ENCODE measurements at regions not wholly inside any gene's neighbourhood (a gene's known extent, or its start where the extent isn't known, plus 50 kb on each side); places are given as distances from the start of the nearest gene placed in this dataset.

DNA sequence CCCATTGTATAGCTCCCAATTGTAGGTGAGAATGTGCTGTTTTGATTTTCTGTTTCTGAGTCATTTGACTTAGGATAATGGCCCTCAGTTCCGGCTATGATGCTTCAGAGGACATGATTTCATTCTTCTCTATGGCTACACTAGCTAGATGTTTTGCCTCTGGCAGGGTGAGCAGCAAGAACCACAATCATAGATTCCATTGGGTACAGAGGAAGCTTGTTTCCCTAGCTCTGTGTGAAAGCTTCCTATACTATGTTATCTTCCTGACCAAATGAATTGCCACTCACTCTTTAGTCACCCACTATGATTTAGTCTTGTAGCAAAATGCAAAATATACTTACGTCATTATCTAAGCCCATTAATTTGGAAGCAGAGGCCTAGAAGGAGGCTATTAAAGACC lies 616.3 kb downstream of the PLA2G4A start:
- H3K27ac ChIP-seq (ENCODE audit: low read depth), result no peak overlapping the region
- H3K4me1 ChIP-seq (ENCODE audit: insufficient read depth), result peaks cover 22% of the 10 kb centered on the region
- no peaks in the 10 kb centered on the region for H4K20me1 ChIP-seq (replicated peaks; ENCODE audit: insufficient read depth)
- peaks cover 26% of the 10 kb centered on the region for H3K4me1 Mint-ChIP-seq
- no peak overlapping the region for H3K4me3 ChIP-seq
- H3K27ac Mint-ChIP-seq, result no peak overlapping the region
- no peak for TF ChIP-seq NANOG (IDR thresholded peaks at IDR 0.05; ENCODE audit: borderline replicate concordance)
- TF ChIP-seq, protein P1, sequence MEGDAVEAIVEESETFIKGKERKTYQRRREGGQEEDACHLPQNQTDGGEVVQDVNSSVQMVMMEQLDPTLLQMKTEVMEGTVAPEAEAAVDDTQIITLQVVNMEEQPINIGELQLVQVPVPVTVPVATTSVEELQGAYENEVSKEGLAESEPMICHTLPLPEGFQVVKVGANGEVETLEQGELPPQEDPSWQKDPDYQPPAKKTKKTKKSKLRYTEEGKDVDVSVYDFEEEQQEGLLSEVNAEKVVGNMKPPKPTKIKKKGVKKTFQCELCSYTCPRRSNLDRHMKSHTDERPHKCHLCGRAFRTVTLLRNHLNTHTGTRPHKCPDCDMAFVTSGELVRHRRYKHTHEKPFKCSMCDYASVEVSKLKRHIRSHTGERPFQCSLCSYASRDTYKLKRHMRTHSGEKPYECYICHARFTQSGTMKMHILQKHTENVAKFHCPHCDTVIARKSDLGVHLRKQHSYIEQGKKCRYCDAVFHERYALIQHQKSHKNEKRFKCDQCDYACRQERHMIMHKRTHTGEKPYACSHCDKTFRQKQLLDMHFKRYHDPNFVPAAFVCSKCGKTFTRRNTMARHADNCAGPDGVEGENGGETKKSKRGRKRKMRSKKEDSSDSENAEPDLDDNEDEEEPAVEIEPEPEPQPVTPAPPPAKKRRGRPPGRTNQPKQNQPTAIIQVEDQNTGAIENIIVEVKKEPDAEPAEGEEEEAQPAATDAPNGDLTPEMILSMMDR (conservative IDR thresholded peaks at IDR 0.05; ENCODE audit: low read depth in 2 of 2), result no peak
- no peak for TF ChIP-seq STAT1 (IDR thresholded peaks at IDR 0.05; ENCODE audit: unreplicated experiment)
- TF ChIP-seq, protein P2, sequence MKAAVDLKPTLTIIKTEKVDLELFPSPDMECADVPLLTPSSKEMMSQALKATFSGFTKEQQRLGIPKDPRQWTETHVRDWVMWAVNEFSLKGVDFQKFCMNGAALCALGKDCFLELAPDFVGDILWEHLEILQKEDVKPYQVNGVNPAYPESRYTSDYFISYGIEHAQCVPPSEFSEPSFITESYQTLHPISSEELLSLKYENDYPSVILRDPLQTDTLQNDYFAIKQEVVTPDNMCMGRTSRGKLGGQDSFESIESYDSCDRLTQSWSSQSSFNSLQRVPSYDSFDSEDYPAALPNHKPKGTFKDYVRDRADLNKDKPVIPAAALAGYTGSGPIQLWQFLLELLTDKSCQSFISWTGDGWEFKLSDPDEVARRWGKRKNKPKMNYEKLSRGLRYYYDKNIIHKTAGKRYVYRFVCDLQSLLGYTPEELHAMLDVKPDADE (IDR thresholded peaks at IDR 0.05), result no peak
- TF ChIP-seq, protein P3, sequence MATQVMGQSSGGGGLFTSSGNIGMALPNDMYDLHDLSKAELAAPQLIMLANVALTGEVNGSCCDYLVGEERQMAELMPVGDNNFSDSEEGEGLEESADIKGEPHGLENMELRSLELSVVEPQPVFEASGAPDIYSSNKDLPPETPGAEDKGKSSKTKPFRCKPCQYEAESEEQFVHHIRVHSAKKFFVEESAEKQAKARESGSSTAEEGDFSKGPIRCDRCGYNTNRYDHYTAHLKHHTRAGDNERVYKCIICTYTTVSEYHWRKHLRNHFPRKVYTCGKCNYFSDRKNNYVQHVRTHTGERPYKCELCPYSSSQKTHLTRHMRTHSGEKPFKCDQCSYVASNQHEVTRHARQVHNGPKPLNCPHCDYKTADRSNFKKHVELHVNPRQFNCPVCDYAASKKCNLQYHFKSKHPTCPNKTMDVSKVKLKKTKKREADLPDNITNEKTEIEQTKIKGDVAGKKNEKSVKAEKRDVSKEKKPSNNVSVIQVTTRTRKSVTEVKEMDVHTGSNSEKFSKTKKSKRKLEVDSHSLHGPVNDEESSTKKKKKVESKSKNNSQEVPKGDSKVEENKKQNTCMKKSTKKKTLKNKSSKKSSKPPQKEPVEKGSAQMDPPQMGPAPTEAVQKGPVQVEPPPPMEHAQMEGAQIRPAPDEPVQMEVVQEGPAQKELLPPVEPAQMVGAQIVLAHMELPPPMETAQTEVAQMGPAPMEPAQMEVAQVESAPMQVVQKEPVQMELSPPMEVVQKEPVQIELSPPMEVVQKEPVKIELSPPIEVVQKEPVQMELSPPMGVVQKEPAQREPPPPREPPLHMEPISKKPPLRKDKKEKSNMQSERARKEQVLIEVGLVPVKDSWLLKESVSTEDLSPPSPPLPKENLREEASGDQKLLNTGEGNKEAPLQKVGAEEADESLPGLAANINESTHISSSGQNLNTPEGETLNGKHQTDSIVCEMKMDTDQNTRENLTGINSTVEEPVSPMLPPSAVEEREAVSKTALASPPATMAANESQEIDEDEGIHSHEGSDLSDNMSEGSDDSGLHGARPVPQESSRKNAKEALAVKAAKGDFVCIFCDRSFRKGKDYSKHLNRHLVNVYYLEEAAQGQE (IDR thresholded peaks at IDR 0.05; ENCODE audit: unreplicated experiment), result no peak
- TF ChIP-seq CREB1 (CRISPR knock-in tag; IDR thresholded peaks at IDR 0.05; ENCODE audit: low read depth), result no peak
- no peak for TF ChIP-seq EZH2phosphoT487 (IDR thresholded peaks at IDR 0.05; ENCODE audit: unreplicated experiment)
- TF ChIP-seq ZNF331 (CRISPR knock-in tag; IDR thresholded peaks at IDR 0.05; ENCODE audit: low read depth), result no peak
- H3K9me2 ChIP-seq (ENCODE audit: insufficient read depth), result no peaks in the 10 kb centered on the region
- H3K4me2 ChIP-seq, result no peak overlapping the region
- no peak overlapping the region for H3K4me3 Mint-ChIP-seq
- no peaks in the 10 kb centered on the region for H3K36me3 Mint-ChIP-seq (ENCODE audit: low read depth)
- no peak for ATAC-seq
- H3F3A ChIP-seq (replicated peaks; ENCODE audit: low read depth), result no peaks in the 10 kb centered on the region
- H2AFZ ChIP-seq, result no peak overlapping the region
- H3K27me3 ChIP-seq (ENCODE audit: insufficient read depth), result no peaks in the 10 kb centered on the region
- H3K79me2 ChIP-seq (replicated peaks; ENCODE audit: insufficient read depth), result no peaks in the 10 kb centered on the region
- DNase-seq (ENCODE audit: low spot score), result no peak
- no peaks in the 10 kb centered on the region for H3K36me3 ChIP-seq (ENCODE audit: insufficient read depth)
- H3K27me3 Mint-ChIP-seq (ENCODE audit: insufficient read depth, low read depth, poor library complexity), result peaks cover 6% of the 10 kb centered on the region
- H3K9me3 Mint-ChIP-seq, result no peaks in the 10 kb centered on the region

DNA sequence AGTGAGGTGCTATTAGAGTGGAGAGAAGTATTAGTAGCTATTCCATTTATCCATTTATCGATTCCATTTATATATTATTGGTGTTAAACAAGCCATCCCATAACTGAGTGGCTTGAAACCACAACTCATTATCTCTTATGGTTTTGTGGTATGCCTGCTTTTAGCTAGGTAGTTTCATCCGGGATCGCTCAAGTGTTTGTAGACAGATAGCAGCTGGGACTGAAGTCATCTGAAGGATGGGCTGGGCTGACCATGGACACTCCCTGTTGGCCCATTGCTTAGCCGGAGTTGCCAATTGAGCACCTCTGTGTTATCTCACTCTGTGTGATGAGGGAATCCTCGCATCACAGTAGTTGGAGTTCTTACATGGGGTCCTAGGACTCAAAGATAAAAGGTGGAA lies 622.5 kb downstream of the PLA2G4A start:
- Histone ChIP-seq H2AFZ (no peak overlapping the region), H3K27ac (ENCODE audit: low read depth) (no peak overlapping the region), H4K20me1 (replicated peaks; ENCODE audit: insufficient read depth) (no peaks in the 10 kb centered on the region), H3K27me3 (ENCODE audit: insufficient read depth) (no peaks in the 10 kb centered on the region), H3K79me2 (replicated peaks; ENCODE audit: insufficient read depth) (no peaks in the 10 kb centered on the region), H3K4me1 (ENCODE audit: insufficient read depth) (no peaks in the 10 kb centered on the region), H3K36me3 (ENCODE audit: insufficient read depth) (no peaks in the 10 kb centered on the region), H3F3A (replicated peaks; ENCODE audit: low read depth) (no peaks in the 10 kb centered on the region), H3K4me3 (no peak overlapping the region), H3K4me2 (no peak overlapping the region), H3K9me2 (ENCODE audit: insufficient read depth) (no peaks in the 10 kb centered on the region)
- no peak for ATAC-seq
- no peaks in the 10 kb centered on the region for H3K36me3 Mint-ChIP-seq (ENCODE audit: low read depth)
- no peak overlapping the region for H3K4me3 Mint-ChIP-seq
- H3K27ac Mint-ChIP-seq, result no peak overlapping the region
- peaks cover 4% of the 10 kb centered on the region; the same call in 2 of the 3 replicates for H3K4me1 Mint-ChIP-seq
- no peaks in the 10 kb centered on the region for H3K9me3 Mint-ChIP-seq
- TF ChIP-seq STAT1 (IDR thresholded peaks at IDR 0.05; ENCODE audit: unreplicated experiment), result no peak
- no peak for TF ChIP-seq POLR2AphosphoS5 (IDR thresholded peaks at IDR 0.05; ENCODE audit: low read depth)
- TF ChIP-seq, protein P1 (conservative IDR thresholded peaks at IDR 0.05; ENCODE audit: low read depth in 2 of 2), result no peak
- TF ChIP-seq EZH2phosphoT487 (IDR thresholded peaks at IDR 0.05; ENCODE audit: unreplicated experiment), result no peak
- no peak for TF ChIP-seq NANOG (IDR thresholded peaks at IDR 0.05; ENCODE audit: borderline replicate concordance)
- no peak for TF ChIP-seq CREB1 (CRISPR knock-in tag; IDR thresholded peaks at IDR 0.05; ENCODE audit: low read depth)
- TF ChIP-seq ZNF331 (CRISPR knock-in tag; IDR thresholded peaks at IDR 0.05; ENCODE audit: low read depth), result no peak
- TF ChIP-seq, protein P2 (IDR thresholded peaks at IDR 0.05), result no peak
- TF ChIP-seq ZNF114 (CRISPR knock-in tag; IDR thresholded peaks at IDR 0.05), result no peak
- TF ChIP-seq EZH2 (IDR thresholded peaks at IDR 0.05; ENCODE audit: low read depth, unreplicated experiment), result no peak
- DNase-seq (ENCODE audit: low spot score), result no peak
- H3K27me3 Mint-ChIP-seq (ENCODE audit: insufficient read depth, low read depth, poor library complexity), result peaks cover 2% of the 10 kb centered on the region

All from GM23338 (cell line).